Ectodermal cell (in vitro differentiated cells): ENCODE measurements at regions not wholly inside any gene's neighbourhood (a gene's known extent, or its start where the extent isn't known, plus 50 kb on each side); places are given as distances from the start of the nearest gene placed in this dataset.

Experiments
- H3K27ac ChIP-seq: 2 replicates; pipeline ENCODE4 v1.7.0; 2013; ENCODE audit warnings: mild to moderate bottlenecking, low read depth, low read length; ENCODE audit not compliant: insufficient read depth, poor library complexity, severe bottlenecking
- H3K27me3 ChIP-seq: 2 replicates; pipeline ENCODE4 v1.7.0; 2013; ENCODE audit warnings: mild to moderate bottlenecking, low read length; ENCODE audit not compliant: insufficient read depth, control insufficient read depth, poor library complexity, severe bottlenecking
- H3K36me3 ChIP-seq: one replicate; pipeline ENCODE4 v1.7.0; 2013; ENCODE audit warnings: low read length; ENCODE audit not compliant: control insufficient read depth, insufficient read depth
- H3K4me1 ChIP-seq: one replicate; pipeline ENCODE4 v1.7.0; 2013; ENCODE audit warnings: low read length; ENCODE audit not compliant: control insufficient read depth, insufficient read depth
- H3K4me3 ChIP-seq: 2 replicates; pipeline ENCODE4 v1.7.0; 2013; ENCODE audit warnings: low read depth, low read length, control low read depth; ENCODE audit not compliant: insufficient read depth
- H3K9me3 ChIP-seq: 2 replicates; pipeline ENCODE4 v1.7.0; 2013; ENCODE audit warnings: mild to moderate bottlenecking, low read length, moderate library complexity; ENCODE audit not compliant: control insufficient read depth
- WGBS, 2 experiments: methylation state at CpG; one replicate each; pipeline ENCODE4 v1.1.7; 2013; ENCODE audit warnings: missing lambda C conversion rate in 2 of 2; 5-methylcytosine and 5-hydroxymethylcytosine counted together

DNA sequence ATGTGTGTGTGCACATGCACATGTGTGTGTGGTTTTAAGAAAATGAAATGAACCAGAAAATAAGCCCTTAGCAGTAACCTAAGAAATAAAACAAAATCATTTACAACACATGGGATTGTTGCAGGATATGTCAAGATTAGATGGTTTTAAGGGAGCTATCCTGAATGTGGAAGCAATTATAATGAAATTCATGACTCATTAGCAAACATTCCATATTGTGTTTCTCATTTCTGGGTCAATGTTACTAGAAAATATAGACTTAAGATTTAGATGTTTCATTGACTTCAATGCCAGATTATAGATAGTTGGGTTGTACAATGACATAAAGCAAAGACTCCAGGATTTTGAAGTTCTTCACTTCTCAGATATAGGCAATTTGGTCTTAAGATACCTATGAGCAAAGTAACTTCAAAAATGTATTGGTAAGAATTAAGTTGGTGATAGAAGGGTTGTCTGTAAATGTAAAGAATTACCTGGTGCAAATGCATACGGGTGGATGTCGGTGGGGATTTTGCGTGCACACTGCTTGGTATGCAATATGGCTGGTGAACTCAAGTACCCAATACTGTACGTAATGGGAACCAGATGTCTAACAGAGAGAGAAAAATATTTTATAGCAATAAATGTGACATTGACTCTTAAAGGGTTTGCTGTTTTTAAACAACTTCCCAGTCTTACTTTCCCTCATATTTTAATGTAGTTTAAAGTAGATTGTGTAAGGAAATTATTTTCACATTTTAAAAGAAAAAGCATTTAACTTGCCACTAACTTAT, 53.9 kb upstream of the NR2F2 start:
- Histone ChIP-seq H3K4me3 (no peak overlapping the region), H3K27ac (no peak overlapping the region), H3K9me3 (no peaks in the 10 kb centered on the region), H3K4me1 (no peaks in the 10 kb centered on the region), H3K27me3 (no peaks in the 10 kb centered on the region), H3K36me3 (peaks cover 3% of the 10 kb centered on the region)
- 88 to 98% methylated on average over 4 of the region's 4 CpGs for WGBS, 2 experiments
